Uterus (tissue), 3 donors: ENCODE measurements at regions not wholly inside any gene's neighbourhood (a gene's known extent, or its start where the extent isn't known, plus 50 kb on each side); places are given as distances from the start of the nearest gene placed in this dataset.

Experiments
- DNase-seq, 2 donors: peaks; one replicate each; pipeline ENCODE4 v3.0.0-alpha.2; 2019 to 2020
- H3K27ac ChIP-seq, 2 donors: fragments of 200-600 bp; sonication (generic); 1 replicate in 1 of 2; 2 replicates in 1 of 2; pipeline ENCODE4 v1.5.1; 2016 to 2018
- H3K27me3 ChIP-seq, 2 donors: fragments of 200-600 bp; sonication (generic); one replicate each; pipeline ENCODE4 v1.5.1; 2018 to 2019; ENCODE audit warnings: control low read depth in 1 of 2
- H3K36me3 ChIP-seq, 2 donors: fragments of 200-600 bp; sonication (generic); one replicate each; pipeline ENCODE4 v1.5.1; 2019; ENCODE audit warnings: control low read depth in 1 of 2
- H3K4me1 ChIP-seq, 2 donors: fragments of 200-600 bp; sonication (generic); one replicate each; pipeline ENCODE4 v1.5.1; 2018 to 2019; ENCODE audit warnings: control low read depth in 1 of 2
- H3K4me3 ChIP-seq, 2 donors: fragments of 200-600 bp; sonication (generic); 1 replicate in 1 of 2; 2 replicates in 1 of 2; pipeline ENCODE4 v1.5.1; 2018 to 2019; ENCODE audit warnings: mild to moderate bottlenecking in 1 of 2
- H3K9me3 ChIP-seq, 2 donors: fragments of 200-600 bp; sonication (generic); one replicate each; pipeline ENCODE4 v1.5.1; 2019; ENCODE audit warnings: control low read depth in 1 of 2
- POLR2A ChIP-seq, 2 donors: fragments of 450-650 bp; IDR thresholded peaks; one replicate each; pipeline ENCODE4 v1.6.1; 2016; ENCODE audit warnings: antibody characterized with exemption in 2 of 2, mild to moderate bottlenecking in 1 of 2, moderate library complexity in 1 of 2
- intact Hi-C: fragments of 100-400 bp; cut with DNase I; formaldehyde crosslinking; loops from one replicate; pipeline ENCODE4 v1.15.1; 2023; ENCODE audit warnings: low total_unique reads
- TF ChIP-seq, protein P1 (sequence below), 4 experiments: fragments of 200-600 bp in 2 of 4; fragments of 450-650 bp in 2 of 4; sonication (generic) in 2 of 4; IDR thresholded peaks; one replicate each; pipeline ENCODE4 v1.5.1; 2016 to 2019; ENCODE audit warnings: antibody characterized with exemption in 4 of 4, mild to moderate bottlenecking in 2 of 4, moderate library complexity in 1 of 4
- donor health status: DM: yes; HTN: yes; CAD: no.

GRCh38 chr22:47816121-47816862 lies 1053.8 kb downstream of the TBC1D22A start:
- no peaks in the 10 kb centered on the region for H3K36me3 ChIP-seq
- no peak for DNase-seq
- no peak overlapping the region for H3K4me3 ChIP-seq
- H3K27me3 ChIP-seq = no peaks in the 10 kb centered on the region
- no peaks in the 10 kb centered on the region for H3K4me1 ChIP-seq
- no peak for TF ChIP-seq POLR2A (IDR thresholded peaks at IDR 0.05)
- TF ChIP-seq, protein P1, sequence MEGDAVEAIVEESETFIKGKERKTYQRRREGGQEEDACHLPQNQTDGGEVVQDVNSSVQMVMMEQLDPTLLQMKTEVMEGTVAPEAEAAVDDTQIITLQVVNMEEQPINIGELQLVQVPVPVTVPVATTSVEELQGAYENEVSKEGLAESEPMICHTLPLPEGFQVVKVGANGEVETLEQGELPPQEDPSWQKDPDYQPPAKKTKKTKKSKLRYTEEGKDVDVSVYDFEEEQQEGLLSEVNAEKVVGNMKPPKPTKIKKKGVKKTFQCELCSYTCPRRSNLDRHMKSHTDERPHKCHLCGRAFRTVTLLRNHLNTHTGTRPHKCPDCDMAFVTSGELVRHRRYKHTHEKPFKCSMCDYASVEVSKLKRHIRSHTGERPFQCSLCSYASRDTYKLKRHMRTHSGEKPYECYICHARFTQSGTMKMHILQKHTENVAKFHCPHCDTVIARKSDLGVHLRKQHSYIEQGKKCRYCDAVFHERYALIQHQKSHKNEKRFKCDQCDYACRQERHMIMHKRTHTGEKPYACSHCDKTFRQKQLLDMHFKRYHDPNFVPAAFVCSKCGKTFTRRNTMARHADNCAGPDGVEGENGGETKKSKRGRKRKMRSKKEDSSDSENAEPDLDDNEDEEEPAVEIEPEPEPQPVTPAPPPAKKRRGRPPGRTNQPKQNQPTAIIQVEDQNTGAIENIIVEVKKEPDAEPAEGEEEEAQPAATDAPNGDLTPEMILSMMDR (IDR thresholded peaks at IDR 0.05) = no peak
- no peaks in the 10 kb centered on the region for H3K9me3 ChIP-seq
- intact Hi-C loops = no loop called here
- no peak overlapping the region for H3K27ac ChIP-seq

DNA sequence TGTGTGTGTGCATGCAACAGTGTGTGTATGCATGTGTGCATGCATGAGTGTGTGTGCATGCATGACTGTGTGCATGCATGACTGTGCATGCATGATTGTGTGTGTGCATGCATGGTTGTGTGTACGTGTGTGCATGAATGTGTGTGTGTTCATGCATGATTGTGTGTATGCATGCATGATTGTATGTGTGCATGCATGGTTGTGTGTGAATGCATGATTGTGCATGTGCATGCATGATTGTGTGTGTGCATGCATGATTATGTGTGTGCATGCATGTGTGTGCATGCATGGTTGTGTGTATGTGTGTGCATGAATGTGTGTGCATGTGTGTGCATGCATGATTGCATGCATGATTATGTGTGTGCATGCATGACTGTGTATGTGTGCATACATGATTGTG lies 1052.0 kb downstream of the TBC1D22A start:
- H3K4me3 ChIP-seq = no peak overlapping the region
- no peak for DNase-seq
- no peaks in the 10 kb centered on the region for H3K27me3 ChIP-seq
- no peak for TF ChIP-seq POLR2A (IDR thresholded peaks at IDR 0.05)
- TF ChIP-seq, protein P1 (IDR thresholded peaks at IDR 0.05) = no peak
- H3K36me3 ChIP-seq = no peaks in the 10 kb centered on the region
- intact Hi-C loops = no loop called here
- no peaks in the 10 kb centered on the region for H3K4me1 ChIP-seq
- H3K9me3 ChIP-seq = no peaks in the 10 kb centered on the region
- no peak overlapping the region for H3K27ac ChIP-seq

- H3K27ac ChIP-seq = no peak overlapping the region
- no peak for DNase-seq
- intact Hi-C loops = no loop called here
These were observed 1051.2 kb downstream of the TBC1D22A start for GRCh38 chr22:47813661-47814060.

GRCh38 chr22:47811971-47812370 lies 1049.5 kb downstream of the TBC1D22A start:
- no peaks in the 10 kb centered on the region for H3K9me3 ChIP-seq
- TF ChIP-seq POLR2A (IDR thresholded peaks at IDR 0.05) = no peak
- TF ChIP-seq, protein P1 (IDR thresholded peaks at IDR 0.05) = no peak
- no peaks in the 10 kb centered on the region for H3K27me3 ChIP-seq
- H3K36me3 ChIP-seq = no peaks in the 10 kb centered on the region
- H3K4me1 ChIP-seq = no peaks in the 10 kb centered on the region
- no peak for DNase-seq
- no peak overlapping the region for H3K27ac ChIP-seq
- H3K4me3 ChIP-seq = no peak overlapping the region
- intact Hi-C loops = no loop called here

More at GRCh38 chr22:47813661-47814060, 1051.2 kb downstream of the TBC1D22A start:
- TF ChIP-seq, protein P1 (IDR thresholded peaks at IDR 0.05) = no peak
- TF ChIP-seq POLR2A (IDR thresholded peaks at IDR 0.05) = no peak
- no peaks in the 10 kb centered on the region for H3K9me3 ChIP-seq
- H3K27me3 ChIP-seq = no peaks in the 10 kb centered on the region
- no peaks in the 10 kb centered on the region for H3K4me1 ChIP-seq
- H3K36me3 ChIP-seq = no peaks in the 10 kb centered on the region
- no peak overlapping the region for H3K4me3 ChIP-seq

DNA sequence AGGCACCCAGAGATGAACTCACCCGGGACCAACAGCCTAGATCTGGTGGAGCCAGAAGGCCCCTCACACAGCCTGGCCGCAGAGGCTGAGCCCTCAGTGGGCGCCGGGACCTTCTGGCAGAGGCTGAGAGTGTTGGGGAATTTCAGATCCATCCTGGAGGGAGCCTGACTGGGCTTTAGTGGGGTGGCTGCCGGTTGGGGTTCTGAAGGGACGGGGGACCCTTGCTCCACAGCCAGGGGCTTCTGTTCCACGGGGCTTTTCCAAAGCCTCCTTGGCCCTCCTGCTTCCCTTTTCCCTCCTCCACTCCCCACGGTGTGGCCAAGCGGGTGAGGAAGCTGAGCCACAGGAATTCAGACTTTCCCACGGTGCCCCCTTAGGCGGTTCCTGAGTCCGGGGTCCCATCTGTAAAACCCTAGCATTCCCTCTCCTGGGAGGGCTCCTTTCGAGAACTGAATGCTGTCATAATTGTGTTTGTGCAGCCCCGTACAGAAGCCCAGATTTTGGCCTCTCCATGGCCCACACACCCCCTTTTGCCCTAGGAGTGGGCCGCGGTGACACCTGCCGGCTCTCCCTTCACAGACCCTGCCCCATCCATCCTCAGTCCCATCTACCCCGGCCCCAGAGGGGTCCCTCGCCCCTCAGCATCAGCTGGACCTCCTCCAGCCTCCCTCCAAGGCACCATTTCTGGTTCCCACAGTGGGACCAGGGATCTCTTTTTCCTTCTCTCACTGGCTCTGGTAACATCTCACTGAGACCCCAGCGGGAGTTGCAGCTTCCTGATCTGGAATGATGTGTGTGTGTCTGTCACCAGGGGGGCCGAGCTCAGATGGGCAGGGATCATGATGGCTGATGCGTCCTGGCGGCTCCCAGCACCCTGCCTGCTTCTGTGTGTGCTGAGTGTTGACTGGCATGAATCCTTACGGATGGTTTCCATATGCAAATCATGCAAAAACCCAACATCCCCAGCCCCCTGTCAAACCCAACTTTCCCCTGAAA lies 1048.4 kb downstream of the TBC1D22A start:
- intact Hi-C loops = no loop called here
- H3K27me3 ChIP-seq = no peaks in the 10 kb centered on the region
- no peak overlapping the region for H3K4me3 ChIP-seq
- H3K4me1 ChIP-seq = no peaks in the 10 kb centered on the region
- no peaks in the 10 kb centered on the region for H3K36me3 ChIP-seq
- TF ChIP-seq, protein P1 (IDR thresholded peaks at IDR 0.05) = no peak
- TF ChIP-seq POLR2A (IDR thresholded peaks at IDR 0.05) = no peak
- H3K27ac ChIP-seq = no peak overlapping the region
- DNase-seq = no peak
- no peaks in the 10 kb centered on the region for H3K9me3 ChIP-seq
